Chondrocyte (in vitro differentiated cells): ENCODE measurements at regions not wholly inside any gene's neighbourhood (a gene's known extent, or its start where the extent isn't known, plus 50 kb on each side); places are given as distances from the start of the nearest gene placed in this dataset.

Experiments used
- DNase-seq: peaks from one replicate; pipeline ENCODE4 v3.0.0; 2021; ENCODE audit warnings: mixed read lengths, low spot score
- H3K27ac Mint-ChIP-seq: one replicate; pipeline ENCODE4 v1.8.0; 2021; ENCODE audit warnings: mild to moderate bottlenecking, moderate library complexity, mixed read lengths; ENCODE audit not compliant: unreplicated experiment
- H3K27me3 Mint-ChIP-seq: 2 replicates; pipeline ENCODE4 v1.8.0; 2021; ENCODE audit warnings: low read depth, mixed read lengths
- H3K36me3 Mint-ChIP-seq: 2 replicates; pipeline ENCODE4 v1.8.0; 2021; ENCODE audit warnings: low read depth, mixed read lengths
- H3K4me1 Mint-ChIP-seq: 2 replicates; pipeline ENCODE4 v1.8.0; 2021; ENCODE audit warnings: low read depth, mild to moderate bottlenecking, mixed read lengths
- H3K4me3 Mint-ChIP-seq: one replicate; pipeline ENCODE4 v1.8.0; 2021; ENCODE audit warnings: mild to moderate bottlenecking, moderate library complexity, mixed read lengths; ENCODE audit not compliant: unreplicated experiment
- H3K9me3 Mint-ChIP-seq: 2 replicates; pipeline ENCODE4 v1.8.0; 2021; ENCODE audit warnings: low read depth, mixed read lengths
- TF ChIP-seq, protein P1 (sequence below): fragments of 200-600 bp; sonication (generic); IDR thresholded peaks from 2 replicates; pipeline ENCODE4 v1.5.0; 2021; ENCODE audit warnings: antibody characterized with exemption, mild to moderate bottlenecking, moderate library complexity

DNA sequence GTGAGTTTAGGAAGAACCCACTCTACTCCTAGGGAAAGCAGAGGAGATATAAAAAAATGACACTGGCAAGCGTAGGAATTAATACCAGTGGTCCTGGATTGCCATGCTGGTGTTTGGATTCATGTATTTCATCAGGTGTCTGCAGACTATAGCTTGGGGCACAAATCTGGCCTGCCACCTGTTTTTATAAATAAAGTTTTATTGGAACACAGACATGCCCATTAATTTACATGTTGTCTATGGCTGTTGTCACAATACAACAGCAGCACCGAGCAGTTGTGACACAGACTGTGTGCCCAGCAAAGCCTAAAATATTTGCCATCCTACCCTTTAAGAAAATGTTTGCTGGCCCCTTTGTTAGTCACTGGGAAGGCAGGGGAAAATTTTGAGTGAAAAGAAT, 553.2 kb downstream of the VRK1 start:
- TF ChIP-seq, protein P1, sequence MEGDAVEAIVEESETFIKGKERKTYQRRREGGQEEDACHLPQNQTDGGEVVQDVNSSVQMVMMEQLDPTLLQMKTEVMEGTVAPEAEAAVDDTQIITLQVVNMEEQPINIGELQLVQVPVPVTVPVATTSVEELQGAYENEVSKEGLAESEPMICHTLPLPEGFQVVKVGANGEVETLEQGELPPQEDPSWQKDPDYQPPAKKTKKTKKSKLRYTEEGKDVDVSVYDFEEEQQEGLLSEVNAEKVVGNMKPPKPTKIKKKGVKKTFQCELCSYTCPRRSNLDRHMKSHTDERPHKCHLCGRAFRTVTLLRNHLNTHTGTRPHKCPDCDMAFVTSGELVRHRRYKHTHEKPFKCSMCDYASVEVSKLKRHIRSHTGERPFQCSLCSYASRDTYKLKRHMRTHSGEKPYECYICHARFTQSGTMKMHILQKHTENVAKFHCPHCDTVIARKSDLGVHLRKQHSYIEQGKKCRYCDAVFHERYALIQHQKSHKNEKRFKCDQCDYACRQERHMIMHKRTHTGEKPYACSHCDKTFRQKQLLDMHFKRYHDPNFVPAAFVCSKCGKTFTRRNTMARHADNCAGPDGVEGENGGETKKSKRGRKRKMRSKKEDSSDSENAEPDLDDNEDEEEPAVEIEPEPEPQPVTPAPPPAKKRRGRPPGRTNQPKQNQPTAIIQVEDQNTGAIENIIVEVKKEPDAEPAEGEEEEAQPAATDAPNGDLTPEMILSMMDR = no peak
- Mint-ChIP-seq H3K27ac (no peak overlapping the region), H3K4me1 (no peaks in the 10 kb centered on the region), H3K36me3 (no peaks in the 10 kb centered on the region), H3K4me3 (no peak overlapping the region), H3K27me3 (no peaks in the 10 kb centered on the region), H3K9me3 (peaks cover 14% of the 10 kb centered on the region)
- DNase-seq = no peak

DNA sequence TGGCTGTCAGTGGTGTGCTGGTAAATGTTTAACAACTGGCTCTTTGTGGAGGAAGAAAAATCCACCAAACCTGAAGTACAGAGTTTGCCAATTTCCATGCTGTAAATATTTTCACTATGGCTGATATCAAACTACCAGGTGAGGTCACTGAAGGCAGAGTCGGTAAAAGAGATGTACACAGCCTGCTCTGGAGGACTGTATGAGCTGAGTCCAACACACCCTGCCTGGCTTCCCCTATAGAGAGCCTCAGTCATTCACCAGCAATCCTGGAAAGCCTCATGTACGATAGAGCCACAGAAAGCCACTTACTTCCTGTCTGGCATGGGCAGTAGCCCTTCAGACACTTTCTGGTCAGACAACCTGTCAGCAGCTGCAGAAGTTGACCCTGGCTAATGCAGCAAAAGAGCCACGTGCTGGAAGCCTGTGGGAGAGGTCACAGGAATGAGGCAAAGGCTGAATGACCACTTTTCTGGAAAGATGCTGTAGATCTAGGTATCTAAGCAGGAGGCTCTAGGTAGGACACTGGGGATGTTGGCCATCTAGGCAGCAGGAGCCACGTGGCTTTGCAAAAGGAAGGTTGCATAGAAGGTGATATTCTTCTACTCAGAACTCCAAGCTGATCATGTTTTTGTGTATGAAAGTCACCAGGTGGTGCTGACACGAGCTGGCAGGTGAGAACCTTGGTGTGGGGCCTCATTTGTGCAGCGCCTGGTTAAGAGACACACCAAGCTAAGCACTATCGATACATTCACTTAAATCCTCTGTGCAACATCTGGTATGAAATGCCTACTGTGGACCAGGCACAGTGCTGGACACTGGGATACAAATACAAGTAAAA, 553.9 kb downstream of the VRK1 start:
- no peaks in the 10 kb centered on the region for H3K36me3 Mint-ChIP-seq
- H3K9me3 Mint-ChIP-seq = peaks cover 9% of the 10 kb centered on the region
- H3K27ac Mint-ChIP-seq = no peak overlapping the region
- no peak for DNase-seq
- no peak overlapping the region for H3K4me3 Mint-ChIP-seq
- no peaks in the 10 kb centered on the region for H3K4me1 Mint-ChIP-seq
- no peaks in the 10 kb centered on the region for H3K27me3 Mint-ChIP-seq
- TF ChIP-seq, protein P1 = no peak

DNA sequence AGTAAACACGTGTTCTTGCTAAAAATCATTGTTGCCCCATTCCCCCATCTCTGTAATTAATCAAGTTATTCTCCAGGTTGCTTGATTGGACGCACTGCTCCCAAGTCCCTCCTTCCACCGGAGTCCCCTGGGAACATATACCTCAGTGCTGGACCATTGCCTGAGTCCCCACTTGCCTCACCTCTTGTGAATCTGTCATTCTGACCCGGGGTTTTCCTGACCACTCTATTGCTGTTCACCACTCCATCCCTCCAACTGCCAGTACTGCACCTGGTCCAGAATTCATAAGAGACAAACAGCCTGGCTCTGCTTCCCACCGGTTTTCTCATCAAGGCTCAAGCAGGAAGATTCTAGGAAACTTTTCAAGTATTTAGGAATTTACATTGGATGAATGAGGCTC, 555.9 kb downstream of the VRK1 start:
- H3K36me3 Mint-ChIP-seq = no peaks in the 10 kb centered on the region
- H3K9me3 Mint-ChIP-seq = peaks cover 6% of the 10 kb centered on the region
- TF ChIP-seq, protein P1 = no peak
- no peak overlapping the region for H3K27ac Mint-ChIP-seq
- DNase-seq = no peak
- peaks cover 2% of the 10 kb centered on the region for H3K27me3 Mint-ChIP-seq
- H3K4me3 Mint-ChIP-seq = no peak overlapping the region
- H3K4me1 Mint-ChIP-seq = no peaks in the 10 kb centered on the region

DNA sequence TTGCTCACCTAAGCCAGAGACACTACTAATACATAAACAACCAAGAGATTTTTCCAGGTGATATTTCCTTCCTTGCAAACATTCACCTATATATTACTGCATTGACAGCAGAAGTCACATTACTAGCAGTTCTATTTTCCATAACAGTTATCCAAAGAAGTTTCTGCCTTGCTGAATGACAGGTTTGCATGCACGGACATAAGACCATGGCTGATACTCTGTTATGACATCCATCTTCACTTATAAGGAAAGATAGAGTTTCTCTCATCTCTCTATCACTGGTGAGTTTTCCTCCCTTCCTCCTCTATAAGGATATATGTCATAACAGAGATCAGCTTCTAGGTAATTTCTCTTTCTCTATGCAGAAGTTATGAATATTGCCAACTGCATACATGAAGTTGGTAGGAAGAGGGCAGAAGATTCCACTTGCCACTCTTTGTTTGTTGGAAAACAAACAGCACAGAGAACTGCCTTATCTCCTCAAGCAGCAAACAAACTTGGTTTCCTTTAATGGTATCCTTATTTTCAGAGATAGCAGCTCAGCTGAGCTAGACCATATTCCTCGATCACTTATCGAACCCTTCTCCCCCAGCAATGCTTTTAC, 557.0 kb downstream of the VRK1 start:
- Mint-ChIP-seq H3K27me3 (peaks cover 2% of the 10 kb centered on the region), H3K4me3 (no peak overlapping the region), H3K27ac (no peak overlapping the region), H3K36me3 (no peaks in the 10 kb centered on the region), H3K9me3 (peaks cover 6% of the 10 kb centered on the region), H3K4me1 (no peaks in the 10 kb centered on the region)
- no peak for DNase-seq
- TF ChIP-seq, protein P1 = no peak

DNA sequence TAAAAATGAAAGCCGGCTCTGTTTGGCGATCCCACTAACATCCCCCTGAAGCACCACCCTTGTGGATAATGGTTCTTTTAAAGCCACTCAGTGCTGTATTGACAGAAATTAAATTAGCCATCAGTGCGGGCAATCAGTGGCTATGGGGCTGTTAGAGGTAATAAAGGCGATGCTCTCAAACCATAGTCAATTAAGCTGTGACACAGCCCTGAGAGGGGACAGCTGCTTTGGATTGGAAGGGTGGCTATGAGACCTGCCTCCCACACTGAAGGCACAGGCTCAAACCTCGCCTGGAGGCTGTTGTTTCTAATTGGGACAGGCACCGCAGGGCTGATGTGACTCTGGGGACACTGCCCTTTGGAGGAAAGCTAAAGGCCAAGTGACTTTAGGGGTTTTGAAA, 562.2 kb downstream of the VRK1 start:
- Mint-ChIP-seq H3K4me1 (no peaks in the 10 kb centered on the region), H3K27ac (no peak overlapping the region), H3K9me3 (peaks cover 6% of the 10 kb centered on the region), H3K4me3 (no peak overlapping the region), H3K36me3 (no peaks in the 10 kb centered on the region), H3K27me3 (peaks cover 2% of the 10 kb centered on the region)
- TF ChIP-seq, protein P1 = no peak
- DNase-seq = no peak
